H1 (cell line): ENCODE measurements at regions not wholly inside any gene's neighbourhood (a gene's known extent, or its start where the extent isn't known, plus 50 kb on each side); places are given as distances from the start of the nearest gene placed in this dataset.

ENCODE experiments used
- CTCF ChIA-PET: fragments of 300-600 bp; sonication (Branson Sonifier 250); formaldehyde crosslinking; loops from one replicate; lab custom pipeline; 2021; ENCODE audit not compliant: partially characterized antibody; lab: Charles Lee
- POLR2A ChIA-PET: fragments of 300-600 bp; sonication (Branson Sonifier 250); formaldehyde crosslinking; loops from one replicate; lab custom pipeline; 2021; ENCODE audit warnings: inconsistent platforms; ENCODE audit not compliant: partially characterized antibody; lab: Charles Lee
- DNase-seq, 2 experiments: peaks; one replicate each; pipeline versions ENCODE4 v3.0.0 to v3.0.0-alpha.2; 2010 to 2022; ENCODE audit warnings: low spot score in 2 of 2, low read depth in 1 of 2, mixed read lengths in 1 of 2
- FAIRE-seq: peaks from 2 replicates; lab custom pipeline; 2011; peaks lifted over from hg19 to GRCh38; lab: Jason Lieb, UNC
- H2AFZ ChIP-seq: 2 replicates; pipeline ENCODE4 v1.8.1; 2012; ENCODE audit warnings: low read length, inconsistent platforms
- H2AK5ac ChIP-seq: 2 replicates; pipeline ENCODE4 v1.6.1; 2013; ENCODE audit warnings: low read depth, low read length
- H2BK120ac ChIP-seq: replicated peaks from 2 replicates; pipeline ENCODE3; 2013; ENCODE audit warnings: low read depth, low read length, inconsistent platforms
- H2BK12ac ChIP-seq: 2 replicates; pipeline ENCODE4 v1.6.1; 2013; ENCODE audit warnings: low read depth, low read length
- H2BK15ac ChIP-seq: 2 replicates; pipeline ENCODE4 v1.6.1; 2013; ENCODE audit warnings: low read length
- H2BK20ac ChIP-seq: 2 replicates; pipeline ENCODE4 v1.6.1; 2013; ENCODE audit warnings: low read length
- H2BK5ac ChIP-seq: 2 replicates; pipeline ENCODE4 v1.6.1; 2013; ENCODE audit warnings: low read depth, low read length
- H3K14ac ChIP-seq: 2 replicates; pipeline ENCODE4 v1.6.1; 2013; ENCODE audit warnings: inconsistent platforms; ENCODE audit not compliant: insufficient read length
- H3K18ac ChIP-seq: 2 replicates; pipeline ENCODE4 v1.6.1; 2013; ENCODE audit warnings: low read length; ENCODE audit errors: extremely low read depth
- H3K23ac ChIP-seq: 2 replicates; pipeline ENCODE4 v1.6.1; 2013; ENCODE audit warnings: inconsistent platforms; ENCODE audit not compliant: insufficient read length
- H3K23me2 ChIP-seq: 2 replicates; pipeline ENCODE4 v1.6.1; 2013; ENCODE audit warnings: low read depth, low read length
- H3K27ac ChIP-seq: 2 replicates; pipeline ENCODE4 v1.6.1; 2011; ENCODE audit warnings: low read depth, low read length, inconsistent platforms
- H3K27me3 ChIP-seq, 4 experiments: replicated peaks in 1 of 4; 1 replicate in 1 of 4; 2 replicates in 3 of 4; pipeline versions ENCODE4 v1.6.1 to v1.8.1; 2011 to 2013; ENCODE audit warnings: low read length in 3 of 4, mild to moderate bottlenecking in 3 of 4, inconsistent platforms in 2 of 4, mixed read lengths in 2 of 4, moderate library complexity in 1 of 4; ENCODE audit not compliant: control insufficient read depth in 3 of 4, insufficient read depth in 3 of 4; ENCODE audit errors: extremely low read depth in 1 of 4
- H3K36me3 ChIP-seq, 4 experiments: 2 replicates each; pipeline versions ENCODE4 v1.6.1 to v1.8.1; 2011 to 2013; ENCODE audit warnings: mild to moderate bottlenecking in 4 of 4, low read length in 3 of 4, moderate library complexity in 2 of 4, control low read depth in 1 of 4, inconsistent platforms in 1 of 4; ENCODE audit not compliant: insufficient read depth in 4 of 4, control insufficient read depth in 2 of 4
- H3K4ac ChIP-seq: replicated peaks from 2 replicates; pipeline ENCODE3; 2013; ENCODE audit warnings: low read length, low read depth, mixed read lengths, inconsistent platforms; ENCODE audit not compliant: insufficient read length
- H3K4me1 ChIP-seq, 4 experiments: replicated peaks in 1 of 4; 1 replicate in 1 of 4; 2 replicates in 3 of 4; pipeline versions ENCODE4 v1.6.1 to v1.8.1; 2011 to 2013; ENCODE audit warnings: low read length in 3 of 4, inconsistent platforms in 2 of 4, mixed read lengths in 1 of 4; ENCODE audit not compliant: insufficient read depth in 4 of 4, control insufficient read depth in 3 of 4
- H3K4me2 ChIP-seq, 2 experiments: 2 replicates each; pipeline versions ENCODE4 v1.6.1 to v1.8.1; 2011 to 2013; ENCODE audit warnings: low read depth in 2 of 2, low read length in 2 of 2, control low read depth in 1 of 2, inconsistent platforms in 1 of 2, mild to moderate bottlenecking in 1 of 2; ENCODE audit not compliant: insufficient read depth in 1 of 2
- H3K4me3 ChIP-seq, 4 experiments: fragments of 200-600, 300-600 bp in 1 of 4; sonication (generic), shearing (Covaris generic), sonication (Bioruptor Twin) in 1 of 4; 2 replicates each; pipeline versions ENCODE4 v1.5.1 to v1.8.1; 2011 to 2016; ENCODE audit warnings: low read length in 4 of 4, low read depth in 3 of 4, control low read depth in 2 of 4, inconsistent platforms in 2 of 4, mild to moderate bottlenecking in 2 of 4, mixed read lengths in 1 of 4, moderate library complexity in 1 of 4; ENCODE audit not compliant: insufficient read depth in 2 of 4; ENCODE audit errors: extremely low read depth in 1 of 4
- H3K56ac ChIP-seq: replicated peaks from 2 replicates; pipeline ENCODE3; 2013; ENCODE audit warnings: low read depth, mild to moderate bottlenecking, mixed read lengths, low read length, inconsistent platforms; ENCODE audit not compliant: insufficient read length
- H3K79me1 ChIP-seq: 2 replicates; pipeline ENCODE4 v1.6.1; 2013; ENCODE audit warnings: low read depth, low read length, control low read depth
- H3K79me2 ChIP-seq, 2 experiments: 2 replicates each; pipeline versions ENCODE4 v1.6.1 to v1.8.1; 2012 to 2013; ENCODE audit warnings: low read length in 2 of 2, mild to moderate bottlenecking in 2 of 2, inconsistent platforms in 1 of 2; ENCODE audit not compliant: insufficient read depth in 2 of 2, control insufficient read depth in 1 of 2
- H3K9ac ChIP-seq, 4 experiments: replicated peaks in 1 of 4; 1 replicate in 1 of 4; 2 replicates in 3 of 4; pipeline versions ENCODE4 v1.6.1 to v1.8.1; 2011 to 2013; ENCODE audit warnings: low read depth in 3 of 4, low read length in 3 of 4, control low read depth in 2 of 4, mild to moderate bottlenecking in 2 of 4, moderate library complexity in 2 of 4, inconsistent platforms in 1 of 4; ENCODE audit errors: extremely low read depth in 1 of 4
- H3K9me3 ChIP-seq, 2 experiments: 2 replicates each; pipeline versions ENCODE4 v1.6.1 to v1.8.1; 2012 to 2013; ENCODE audit warnings: mild to moderate bottlenecking in 2 of 2, moderate library complexity in 2 of 2, control low read depth in 1 of 2, inconsistent platforms in 1 of 2, low read depth in 1 of 2, low read length in 1 of 2, mixed read lengths in 1 of 2; ENCODE audit not compliant: insufficient read depth in 2 of 2
- H4K20me1 ChIP-seq, 2 experiments: replicated peaks in 1 of 2; 2 replicates each; pipeline versions ENCODE3 to v1.8.1; 2011 to 2013; ENCODE audit warnings: inconsistent platforms in 2 of 2, low read length in 2 of 2, mild to moderate bottlenecking in 1 of 2; ENCODE audit not compliant: insufficient read depth in 2 of 2, control insufficient read depth in 1 of 2
- H4K5ac ChIP-seq: 2 replicates; pipeline ENCODE4 v1.6.1; 2013; ENCODE audit warnings: low read length, low read depth, mixed read lengths, inconsistent platforms; ENCODE audit not compliant: insufficient read length
- H4K8ac ChIP-seq: 2 replicates; pipeline ENCODE4 v1.8.0; 2013; ENCODE audit warnings: mild to moderate bottlenecking, moderate library complexity, low read length, inconsistent platforms; ENCODE audit not compliant: insufficient read depth; ENCODE audit errors: extremely low read depth
- H4K91ac ChIP-seq: replicated peaks from 2 replicates; pipeline ENCODE3; 2013; ENCODE audit warnings: low read length, mixed read lengths, inconsistent platforms; ENCODE audit not compliant: insufficient read length
- BCL11A ChIP-seq, 2 experiments: IDR thresholded peaks; one replicate each; pipeline ENCODE4 v1.6.1; 2011; ENCODE audit warnings: low read depth in 2 of 2, low read length in 2 of 2, mild to moderate bottlenecking in 2 of 2
- CBX8 ChIP-seq: fragments of 300-800, 300-1000 bp; sonication (generic); IDR thresholded peaks from 2 replicates; pipeline ENCODE4 v1.7.1; 2016; ENCODE audit warnings: low read depth, low read length, borderline replicate concordance
- EGR1 ChIP-seq: IDR thresholded peaks from 2 replicates; pipeline ENCODE4 v1.6.1; 2011; ENCODE audit warnings: low read depth, low read length, borderline replicate concordance
- RFX5 ChIP-seq: IDR thresholded peaks from 2 replicates; pipeline ENCODE4 v1.6.1; 2011; ENCODE audit warnings: low read depth, low read length, improper control_type of control experiment, borderline replicate concordance
- WGBS, 2 experiments: shearing (Covaris generic) in 1 of 2; methylation state at CpG; one replicate each; pipeline versions ENCODE4 v1.1.6 to v1.1.7; 2013 to 2015; ENCODE audit warnings: low lambda C conversion rate in 2 of 2, mixed read lengths in 2 of 2, inconsistent platforms in 1 of 2, low coverage in 1 of 2, missing lambda C conversion rate in 1 of 2; ENCODE audit not compliant: insufficient replicate concordance in 2 of 2, insufficient coverage in 1 of 2, insufficient read length in 1 of 2; ENCODE audit errors: extremely low coverage in 1 of 2, missing lambda C conversion rate in 1 of 2; 5-methylcytosine and 5-hydroxymethylcytosine counted together

DNA sequence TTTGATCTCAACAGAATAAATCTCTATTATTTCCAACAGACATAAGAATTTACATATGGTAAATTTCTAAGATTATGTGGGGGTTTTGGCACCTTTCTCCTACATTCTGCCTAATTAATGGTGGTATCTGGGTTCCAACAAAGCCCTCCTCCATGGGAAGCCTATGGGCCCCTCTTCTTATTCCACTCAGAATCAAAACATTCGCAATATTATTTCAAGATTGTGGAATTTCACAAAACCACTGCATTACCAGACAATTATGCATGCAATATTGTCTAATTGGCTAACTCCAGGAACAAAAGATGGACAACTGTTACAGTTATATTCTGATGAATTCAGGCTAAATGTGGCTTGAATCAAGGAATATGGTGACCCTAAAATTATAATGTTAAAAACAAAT, 434.0 kb downstream of the NFIB start:
- Histone ChIP-seq H2BK5ac (no peak overlapping the region), H3K27ac (no peak overlapping the region), H3K36me3 (no peaks in the 10 kb centered on the region), H3K79me1 (no peaks in the 10 kb centered on the region), H3K56ac (no peak overlapping the region), H2BK120ac (no peak overlapping the region), H3K4ac (no peak overlapping the region), H3K79me2 (no peaks in the 10 kb centered on the region), H2BK20ac (no peak overlapping the region), H2AK5ac (no peak overlapping the region), H2BK12ac (no peak overlapping the region), H3K18ac (no peak overlapping the region), H3K27me3 (no peaks in the 10 kb centered on the region), H3K4me3 (no peak overlapping the region), H3K23me2 (no peaks in the 10 kb centered on the region), H4K8ac (no peak overlapping the region), H4K20me1 (no peaks in the 10 kb centered on the region), H2AFZ (no peak overlapping the region)
- no peak for FAIRE-seq
- ChIA-PET CTCF (interaction anchor here (0.6 to 1.5 kb wide), 2 partner anchors 15 to 773 kb away, joined by 3 read pairs; no protein-coding TSS in a partner anchor), POLR2A (no interaction called here)
- 100% methylated on average over 1 of the region's 1 CpG; no CpG with 5 or more reads in 1 of the 2 experiments for WGBS, 2 experiments
- TF ChIP-seq BCL11A (IDR thresholded peaks at IDR 0.05; ENCODE audit: low read depth in 2 of 2, low read length in 2 of 2), result no peak
- TF ChIP-seq RFX5, result no peak
- TF ChIP-seq EGR1, result no peak
- no peak for TF ChIP-seq CBX8
- TF ChIP-seq, all 59 proteins: peak for 0
- Histone ChIP-seq H3K9ac (no peak overlapping the region), H4K91ac (no peak overlapping the region), H2BK15ac (no peak overlapping the region), H3K4me2 (no peak overlapping the region), H4K5ac (no peak overlapping the region), H3K9me3 (no peaks in the 10 kb centered on the region), H3K4me1 (no peaks in the 10 kb centered on the region), H3K14ac (no peak overlapping the region), H3K23ac (no peak overlapping the region)
- DNase-seq, result no peak
